ENCODE measurements at regions not wholly inside any gene's neighbourhood (a gene's known extent, or its start where the extent isn't known, plus 50 kb on each side); places are given as distances from the start of the nearest gene placed in this dataset.

DNA sequence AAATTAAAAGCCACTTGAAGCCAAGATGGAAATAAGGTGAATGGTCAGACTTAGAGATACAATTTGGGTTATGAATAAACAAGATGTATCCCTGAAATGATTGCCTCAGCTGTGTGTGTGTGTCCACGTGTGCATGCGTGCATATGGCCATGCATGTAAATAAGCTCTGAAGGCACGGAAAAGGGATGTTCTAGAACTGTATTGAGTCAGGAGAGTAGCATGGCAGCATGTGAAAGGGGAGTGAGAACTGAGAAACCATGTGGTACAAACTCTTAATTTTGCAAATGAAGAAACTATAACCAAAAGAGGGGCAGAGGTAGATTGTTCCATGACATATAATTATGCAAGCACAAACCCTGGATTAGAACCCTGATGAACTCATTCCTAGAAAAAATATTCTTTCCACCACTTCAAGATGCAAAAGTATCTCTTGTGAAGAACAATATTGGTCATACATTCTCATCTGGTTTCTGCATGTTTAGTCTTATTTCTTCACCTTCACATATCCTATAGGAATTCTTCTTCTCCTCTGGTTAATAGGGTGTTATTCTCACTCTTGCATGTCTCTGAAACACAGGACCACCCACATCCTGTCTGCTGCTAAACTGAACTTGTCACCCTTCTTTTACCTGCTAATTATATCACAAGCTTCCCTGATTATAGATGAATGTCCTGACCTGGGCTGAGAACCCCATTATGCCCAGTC lies 455.8 kb downstream of the SETBP1 start:
- no peak for DNase-seq
- H3K9me3 ChIP-seq = no peaks in the 10 kb centered on the region
- H3K27me3 ChIP-seq = no peaks in the 10 kb centered on the region
- no peak for TF ChIP-seq POLR2A (IDR thresholded peaks at IDR 0.05)
- TF ChIP-seq, protein P1, sequence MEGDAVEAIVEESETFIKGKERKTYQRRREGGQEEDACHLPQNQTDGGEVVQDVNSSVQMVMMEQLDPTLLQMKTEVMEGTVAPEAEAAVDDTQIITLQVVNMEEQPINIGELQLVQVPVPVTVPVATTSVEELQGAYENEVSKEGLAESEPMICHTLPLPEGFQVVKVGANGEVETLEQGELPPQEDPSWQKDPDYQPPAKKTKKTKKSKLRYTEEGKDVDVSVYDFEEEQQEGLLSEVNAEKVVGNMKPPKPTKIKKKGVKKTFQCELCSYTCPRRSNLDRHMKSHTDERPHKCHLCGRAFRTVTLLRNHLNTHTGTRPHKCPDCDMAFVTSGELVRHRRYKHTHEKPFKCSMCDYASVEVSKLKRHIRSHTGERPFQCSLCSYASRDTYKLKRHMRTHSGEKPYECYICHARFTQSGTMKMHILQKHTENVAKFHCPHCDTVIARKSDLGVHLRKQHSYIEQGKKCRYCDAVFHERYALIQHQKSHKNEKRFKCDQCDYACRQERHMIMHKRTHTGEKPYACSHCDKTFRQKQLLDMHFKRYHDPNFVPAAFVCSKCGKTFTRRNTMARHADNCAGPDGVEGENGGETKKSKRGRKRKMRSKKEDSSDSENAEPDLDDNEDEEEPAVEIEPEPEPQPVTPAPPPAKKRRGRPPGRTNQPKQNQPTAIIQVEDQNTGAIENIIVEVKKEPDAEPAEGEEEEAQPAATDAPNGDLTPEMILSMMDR (IDR thresholded peaks at IDR 0.05) = no peak
- no peak overlapping the region for H3K27ac ChIP-seq
- H3K4me1 ChIP-seq = no peaks in the 10 kb centered on the region
- no peaks in the 10 kb centered on the region for H3K36me3 ChIP-seq
- intact Hi-C loops (cut with DNase I; ENCODE audit: low total_unique reads) = no loop called here
- H3K4me3 ChIP-seq = no peak overlapping the region

DNA sequence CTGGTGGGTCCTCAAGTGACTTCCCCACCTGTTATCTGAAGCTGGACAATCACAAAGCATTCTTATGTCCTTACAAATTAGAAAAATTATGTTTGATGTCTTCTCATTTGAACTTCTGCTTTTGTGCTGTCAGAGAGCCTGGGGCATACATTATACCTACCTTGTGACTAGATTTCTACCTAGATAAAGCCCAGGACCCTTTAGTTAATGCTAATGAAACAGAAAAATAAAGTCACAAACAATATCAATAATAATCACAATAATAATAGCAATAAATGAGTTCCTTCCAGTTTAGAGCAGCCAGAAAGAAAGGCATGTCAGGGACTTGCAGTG lies 456.4 kb downstream of the SETBP1 start:
- no peaks in the 10 kb centered on the region for H3K36me3 ChIP-seq
- H3K9me3 ChIP-seq = no peaks in the 10 kb centered on the region
- H3K27me3 ChIP-seq = no peaks in the 10 kb centered on the region
- H3K4me3 ChIP-seq = no peak overlapping the region
- no peaks in the 10 kb centered on the region for H3K4me1 ChIP-seq
- H3K27ac ChIP-seq = no peak overlapping the region
- TF ChIP-seq POLR2A (IDR thresholded peaks at IDR 0.05) = no peak
- TF ChIP-seq, protein P1 (IDR thresholded peaks at IDR 0.05) = no peak
- intact Hi-C loops (cut with DNase I; ENCODE audit: low total_unique reads) = no loop called here
- no peak for DNase-seq

DNA sequence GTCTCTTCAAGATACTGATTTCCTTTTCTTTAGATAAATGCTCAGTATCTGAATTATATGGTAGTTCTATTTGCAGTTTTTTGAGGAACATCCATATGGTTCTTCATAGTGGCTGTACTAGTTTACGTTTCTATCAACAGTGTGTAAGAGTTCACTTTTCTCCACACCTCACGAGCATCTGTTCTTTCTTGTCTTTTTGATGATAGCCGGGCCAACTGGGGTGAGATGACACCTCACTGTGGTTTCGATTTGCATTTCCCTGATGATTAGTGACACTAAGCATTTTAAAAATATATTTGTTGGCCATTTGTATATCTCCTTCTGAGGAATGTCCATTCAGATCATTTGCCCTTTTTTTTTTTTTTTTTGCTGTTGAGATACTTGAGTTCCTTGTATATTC lies 458.8 kb downstream of the SETBP1 start:
- TF ChIP-seq, protein P1 (IDR thresholded peaks at IDR 0.05) = no peak
- TF ChIP-seq POLR2A (IDR thresholded peaks at IDR 0.05) = no peak
- Histone ChIP-seq H3K27ac (no peak overlapping the region), H3K4me1 (no peaks in the 10 kb centered on the region), H3K9me3 (no peaks in the 10 kb centered on the region), H3K27me3 (no peaks in the 10 kb centered on the region), H3K36me3 (no peaks in the 10 kb centered on the region), H3K4me3 (no peak overlapping the region)
- no peak for DNase-seq
- intact Hi-C loops (cut with DNase I; ENCODE audit: low total_unique reads) = no loop called here

DNA sequence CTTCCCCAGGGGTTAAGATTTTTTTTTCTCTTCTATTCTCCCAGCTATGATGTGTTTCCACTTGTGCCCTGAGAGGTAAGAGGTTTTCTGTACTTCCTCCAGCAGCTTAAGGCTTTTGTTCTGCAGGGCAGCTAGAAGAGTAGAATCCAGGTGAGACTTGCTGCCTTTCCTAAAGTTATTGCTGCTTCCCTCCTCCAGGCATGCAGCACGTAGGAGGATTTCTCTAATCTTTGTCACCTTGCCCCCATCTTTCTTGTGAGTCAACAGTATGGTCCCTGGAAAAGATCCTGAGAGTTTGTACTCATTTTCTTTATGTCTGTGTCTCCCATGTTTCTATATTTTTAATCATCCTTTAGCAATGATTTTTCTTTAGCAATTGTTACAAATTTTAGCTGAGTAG lies 462.2 kb downstream of the SETBP1 start:
- Histone ChIP-seq H3K27ac (no peak overlapping the region), H3K27me3 (no peaks in the 10 kb centered on the region), H3K4me3 (no peak overlapping the region), H3K36me3 (no peaks in the 10 kb centered on the region), H3K9me3 (no peaks in the 10 kb centered on the region), H3K4me1 (no peaks in the 10 kb centered on the region)
- TF ChIP-seq, protein P1 (IDR thresholded peaks at IDR 0.05) = no peak
- TF ChIP-seq POLR2A (IDR thresholded peaks at IDR 0.05) = no peak
- no peak for DNase-seq
- intact Hi-C loops (cut with DNase I; ENCODE audit: low total_unique reads) = no loop called here

DNA sequence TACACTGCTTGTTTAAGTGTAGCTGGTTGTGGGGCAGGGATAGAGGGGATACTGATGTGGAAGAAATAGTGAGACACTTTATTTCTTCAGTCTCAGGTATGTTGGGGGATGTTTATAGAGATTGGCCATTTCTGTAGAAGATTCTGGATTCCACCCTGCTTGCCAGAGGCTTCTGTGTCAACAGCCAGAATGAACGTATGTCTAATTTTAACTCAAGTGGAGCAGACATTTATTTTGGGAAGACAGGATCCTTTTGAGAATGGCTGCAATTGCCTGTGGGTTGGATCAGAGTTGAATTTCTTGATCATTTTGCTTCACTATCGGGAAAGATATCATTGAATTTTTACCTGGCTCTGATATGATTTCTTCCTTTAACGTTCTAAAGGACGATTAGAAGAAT lies 465.6 kb upstream of the SLC14A2 start:
- DNase-seq = no peak
- H3K27ac ChIP-seq = no peak overlapping the region
- H3K36me3 ChIP-seq = no peaks in the 10 kb centered on the region
- H3K4me1 ChIP-seq = no peaks in the 10 kb centered on the region
- no peaks in the 10 kb centered on the region for H3K9me3 ChIP-seq
- no peak overlapping the region for H3K4me3 ChIP-seq
- no peaks in the 10 kb centered on the region for H3K27me3 ChIP-seq
- TF ChIP-seq, protein P1 (IDR thresholded peaks at IDR 0.05) = no peak
- intact Hi-C loops (cut with DNase I; ENCODE audit: low total_unique reads) = no loop called here
